Heart left ventricle (tissue), 13 donors: ENCODE measurements at regions not wholly inside any gene's neighbourhood (a gene's known extent, or its start where the extent isn't known, plus 50 kb on each side); places are given as distances from the start of the nearest gene placed in this dataset.

ENCODE experiments used
- CTCF ChIP-seq, 12 donors: fragments of 200-600 bp; sonication (generic) in 4 of 12; IDR thresholded peaks; one replicate each; pipeline versions ENCODE4 v1.5.0 to v1.8.0; 2018 to 2022; ENCODE audit warnings: antibody characterized with exemption in 12 of 12, mild to moderate bottlenecking in 5 of 12
- POLR2A ChIP-seq, 2 donors: fragments of 450-650 bp; IDR thresholded peaks; one replicate each; pipeline ENCODE4 v1.6.1; 2017; ENCODE audit warnings: antibody characterized with exemption in 2 of 2, mild to moderate bottlenecking in 2 of 2, moderate library complexity in 2 of 2
- donor health status: ischemic (EF 13 %, LVEDD 7.1; RV severe dilation, severe dysfunction).
- donor health status: DM: no; HTN: yes; CAD: no.
- donor health status: DM: no; HTN: no; CAD: no.
- donor health status: ischemic (EF 25% LVEDD 6.9; RV normal size, moderate dysfunction).
- donor health status: ischemic (EF 25% LVEDD 5.7; RV mildly dilated, moderate dysfunction).
- donor health status: ischemic (EF 35%, LVEDD 5.7; RV mildly dilated, moderate dysfunction).
- donor health status: nonischemic (EF 11% LVEDD 7.7; RV severe dilation, severe dysfunction).
- donor health status: DM: yes; HTN: yes; CAD: no.
- donor health status: PGD.
- donor health status: ischemic (EF 29% LVEDD 5.4; RV normal size, mild dysfunction).
- donor health status: nonischemic (EF 23%, LVEDD 6.1; RV moderate dilation, normal function).

GRCh38 chr12:5294274-5295070 is 137.4 kb upstream of the NTF3 start:
- TF ChIP-seq CTCF (IDR thresholded peaks at IDR 0.05) = no peak
- no peak for TF ChIP-seq POLR2A (IDR thresholded peaks at IDR 0.05)
